H1 (cell line): ENCODE measurements at regions not wholly inside any gene's neighbourhood (a gene's known extent, or its start where the extent isn't known, plus 50 kb on each side); places are given as distances from the start of the nearest gene placed in this dataset.

Experiments
- POLR2AphosphoS5 ChIP-seq: IDR thresholded peaks from 2 replicates; pipeline ENCODE4 v1.6.1; 2011; ENCODE audit warnings: low read depth, low read length
- RBBP5 ChIP-seq: IDR thresholded peaks from 2 replicates; pipeline ENCODE4 v1.7.1; 2012; ENCODE audit warnings: low read depth, mild to moderate bottlenecking, inconsistent platforms, low read length, moderate library complexity, borderline replicate concordance
- SRF ChIP-seq: IDR thresholded peaks from 2 replicates; pipeline ENCODE4 v1.6.1; 2011; ENCODE audit warnings: mild to moderate bottlenecking, low read depth, low read length, moderate library complexity
- YY1 ChIP-seq: IDR thresholded peaks from 2 replicates; pipeline ENCODE4 v1.6.1; 2011; ENCODE audit warnings: low read depth, mild to moderate bottlenecking, low read length
- ZNF274 ChIP-seq: IDR thresholded peaks from 2 replicates; pipeline ENCODE4 v1.7.0; 2012; ENCODE audit warnings: low read length, borderline replicate concordance; ENCODE audit errors: extremely low read depth

DNA sequence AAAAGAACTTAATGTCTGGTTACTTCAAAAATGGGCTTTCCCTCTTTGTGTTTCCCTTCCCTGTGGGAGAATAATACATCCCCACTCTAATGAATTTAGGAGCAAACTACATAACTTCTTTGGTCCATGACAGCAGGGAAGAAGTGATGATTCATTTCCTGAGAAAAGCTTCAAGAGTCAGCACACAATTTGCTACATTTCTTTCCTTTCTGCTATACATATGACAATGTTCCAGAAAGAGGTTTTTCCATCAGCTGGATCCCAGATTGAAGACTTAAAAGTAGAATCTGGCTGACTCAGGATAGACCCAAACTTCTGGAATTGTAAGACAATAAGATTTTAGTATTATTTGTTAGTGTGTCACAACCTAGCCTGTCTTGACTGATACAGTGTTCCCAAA lies 126.1 kb downstream of the DRD1 start:
- TF ChIP-seq RBBP5 (no peak), SRF (no peak), ZNF274 (no peak), POLR2AphosphoS5 (no peak), YY1 (no peak)
